Astrocyte (in vitro differentiated cells and primary cell): ENCODE measurements at regions not wholly inside any gene's neighbourhood (a gene's known extent, or its start where the extent isn't known, plus 50 kb on each side); places are given as distances from the start of the nearest gene placed in this dataset.

Experiments
- CTCF ChIP-seq: IDR thresholded peaks from 2 replicates; pipeline ENCODE4 v1.5.1; 2011; ENCODE audit warnings: low read depth, mild to moderate bottlenecking, inconsistent platforms, low read length, moderate library complexity; ENCODE audit not compliant: insufficient read depth
- EZH2 ChIP-seq: IDR thresholded peaks from 2 replicates; pipeline ENCODE4 v1.6.1; 2012; ENCODE audit warnings: mild to moderate bottlenecking, low read length, inconsistent platforms; ENCODE audit not compliant: insufficient read depth

GRCh38 chr1:80023358-80023757, 1016.8 kb upstream of the ADGRL4 start:
- TF ChIP-seq EZH2 (no peak), CTCF (no peak)
